Left kidney (tissue), 1 donor: ENCODE measurements at regions not wholly inside any gene's neighbourhood (a gene's known extent, or its start where the extent isn't known, plus 50 kb on each side); places are given as distances from the start of the nearest gene placed in this dataset.

ENCODE experiments used
- DNase-seq: peaks from one replicate; pipeline ENCODE4 v3.0.0-alpha.2; 2013

GRCh38 chr9:4435197-4435596 lies 55.1 kb upstream of the SLC1A1 start:
- no peak for DNase-seq

- no peak for DNase-seq
Observed at GRCh38 chr9:4433379-4433778, 56.9 kb upstream of the SLC1A1 start.

GRCh38 chr9:4430432-4431261 lies 59.6 kb upstream of the SLC1A1 start:
- DNase-seq, result no peak

GRCh38 chr9:4425319-4426045 lies 64.8 kb upstream of the SLC1A1 start:
- DNase-seq, result no peak

GRCh38 chr9:4424891-4425290 lies 65.4 kb upstream of the SLC1A1 start:
- DNase-seq, result no peak

GRCh38 chr9:4424038-4424437 lies 66.2 kb upstream of the SLC1A1 start:
- no peak for DNase-seq

GRCh38 chr9:4423207-4423610 lies 67.1 kb upstream of the SLC1A1 start:
- DNase-seq, result no peak

- no peak for DNase-seq
Observed at GRCh38 chr9:4422495-4422894, 67.8 kb upstream of the SLC1A1 start.

GRCh38 chr9:4421847-4422246 lies 68.4 kb upstream of the SLC1A1 start:
- DNase-seq, result no peak

- no peak for DNase-seq
Observed at GRCh38 chr9:4420351-4420750, 69.9 kb upstream of the SLC1A1 start.

- DNase-seq, result no peak
Observed at GRCh38 chr9:4417578-4418325, 72.5 kb upstream of the SLC1A1 start.

- DNase-seq, result no peak
Observed at GRCh38 chr9:4416467-4416866, 73.8 kb upstream of the SLC1A1 start.

GRCh38 chr9:4415281-4415680 lies 75.0 kb upstream of the SLC1A1 start:
- DNase-seq, result no peak

- DNase-seq, result no peak
Observed at GRCh38 chr9:4413856-4414255, 76.4 kb upstream of the SLC1A1 start.

GRCh38 chr9:4404156-4404555 lies 86.1 kb upstream of the SLC1A1 start:
- no peak for DNase-seq

GRCh38 chr9:4402501-4402900 lies 87.8 kb upstream of the SLC1A1 start:
- DNase-seq, result no peak

GRCh38 chr9:4400731-4401130 lies 89.5 kb upstream of the SLC1A1 start:
- no peak for DNase-seq

GRCh38 chr9:4397917-4398316 lies 92.4 kb upstream of the SLC1A1 start:
- DNase-seq, result no peak

- DNase-seq, result no peak
Observed at GRCh38 chr9:4393806-4394523, 94.1 kb upstream of the GLIS3 start.

GRCh38 chr9:4389755-4390154 lies 89.9 kb upstream of the GLIS3 start:
- DNase-seq, result no peak

- no peak for DNase-seq
Observed at GRCh38 chr9:4389003-4389402, 89.1 kb upstream of the GLIS3 start.

GRCh38 chr9:4386819-4387218 lies 87.0 kb upstream of the GLIS3 start:
- no peak for DNase-seq
